ENCODE measurements at regions not wholly inside any gene's neighbourhood (a gene's known extent, or its start where the extent isn't known, plus 50 kb on each side); places are given as distances from the start of the nearest gene placed in this dataset.

- H3K79me2 ChIP-seq (ENCODE audit: low read depth): no peaks in the 10 kb centered on the region
- H3K4me1 ChIP-seq: no peaks in the 10 kb centered on the region
- no peaks in the 10 kb centered on the region for H3K9me3 ChIP-seq (ENCODE audit: low read depth)
- no peak overlapping the region for H2AFZ ChIP-seq (replicated peaks)
- no peak for DNase-seq (ENCODE audit: low spot score)
- H3K4me2 ChIP-seq: no peak overlapping the region
- no peak overlapping the region for H3K27ac ChIP-seq
- H3F3A ChIP-seq (ENCODE audit: low read depth): no peaks in the 10 kb centered on the region
- no peaks in the 10 kb centered on the region for H3K9me3 Mint-ChIP-seq
- H3K27me3 ChIP-seq: no peaks in the 10 kb centered on the region
- H3K4me3 Mint-ChIP-seq: no peak overlapping the region
- H3K9ac ChIP-seq: no peak overlapping the region
- H4K20me1 ChIP-seq (ENCODE audit: low read depth): no peaks in the 10 kb centered on the region
- no peaks in the 10 kb centered on the region for H3K4me1 Mint-ChIP-seq
- no peaks in the 10 kb centered on the region for H3K36me3 ChIP-seq
- H3K27ac Mint-ChIP-seq: no peak overlapping the region
- H3K4me3 ChIP-seq: no peak overlapping the region
- no peak for TF ChIP-seq EZH2 (IDR thresholded peaks at IDR 0.05)
- TF ChIP-seq EZH2phosphoT487 (IDR thresholded peaks at IDR 0.05): no peak
- TF ChIP-seq CTCF (IDR thresholded peaks at IDR 0.05): no peak
- H3K27me3 Mint-ChIP-seq (ENCODE audit: insufficient read depth, low read depth): peaks cover 5% of the 10 kb centered on the region
- H3K36me3 Mint-ChIP-seq: no peaks in the 10 kb centered on the region
Observed at GRCh38 chr12:42924482-42924881, 334.9 kb upstream of the PRICKLE1 start.

GRCh38 chr12:42923583-42923982 is 334.0 kb upstream of the PRICKLE1 start:
- Histone ChIP-seq H3K79me2 (ENCODE audit: low read depth) (no peaks in the 10 kb centered on the region), H3K9me3 (ENCODE audit: low read depth) (no peaks in the 10 kb centered on the region), H3K27me3 (no peaks in the 10 kb centered on the region), H2AFZ (replicated peaks) (no peak overlapping the region), H3K4me1 (no peaks in the 10 kb centered on the region), H3K36me3 (no peaks in the 10 kb centered on the region), H3K4me2 (no peak overlapping the region), H3F3A (ENCODE audit: low read depth) (no peaks in the 10 kb centered on the region), H3K4me3 (no peak overlapping the region), H3K27ac (no peak overlapping the region), H4K20me1 (ENCODE audit: low read depth) (no peaks in the 10 kb centered on the region), H3K9ac (no peak overlapping the region)
- Mint-ChIP-seq H3K4me1 (no peaks in the 10 kb centered on the region), H3K36me3 (no peaks in the 10 kb centered on the region), H3K27me3 (ENCODE audit: insufficient read depth, low read depth) (peaks cover 5% of the 10 kb centered on the region), H3K27ac (no peak overlapping the region), H3K9me3 (no peaks in the 10 kb centered on the region), H3K4me3 (no peak overlapping the region)
- DNase-seq (ENCODE audit: low spot score): no peak
- TF ChIP-seq EZH2 (IDR thresholded peaks at IDR 0.05): no peak
- no peak for TF ChIP-seq CTCF (IDR thresholded peaks at IDR 0.05)
- TF ChIP-seq EZH2phosphoT487 (IDR thresholded peaks at IDR 0.05): no peak

GRCh38 chr12:42923156-42923555 is 333.6 kb upstream of the PRICKLE1 start:
- no peak for DNase-seq (ENCODE audit: low spot score)
- H2AFZ ChIP-seq (replicated peaks): no peak overlapping the region
- H3K9me3 Mint-ChIP-seq: no peaks in the 10 kb centered on the region

GRCh38 chr12:42922505-42922850 is 332.9 kb upstream of the PRICKLE1 start:
- H3K9ac ChIP-seq: no peak overlapping the region
- H3K4me3 Mint-ChIP-seq: no peak overlapping the region

More at GRCh38 chr12:42923156-42923555, 333.6 kb upstream of the PRICKLE1 start:
- Histone ChIP-seq H3K27ac (no peak overlapping the region), H3K79me2 (ENCODE audit: low read depth) (no peaks in the 10 kb centered on the region), H3F3A (ENCODE audit: low read depth) (no peaks in the 10 kb centered on the region), H3K4me1 (no peaks in the 10 kb centered on the region), H3K9ac (no peak overlapping the region), H3K36me3 (no peaks in the 10 kb centered on the region), H3K4me3 (no peak overlapping the region), H3K4me2 (no peak overlapping the region), H3K9me3 (ENCODE audit: low read depth) (no peaks in the 10 kb centered on the region), H3K27me3 (no peaks in the 10 kb centered on the region), H4K20me1 (ENCODE audit: low read depth) (no peaks in the 10 kb centered on the region)
- H3K4me3 Mint-ChIP-seq: no peak overlapping the region
- no peak for TF ChIP-seq EZH2phosphoT487 (IDR thresholded peaks at IDR 0.05)
- peaks cover 5% of the 10 kb centered on the region for H3K27me3 Mint-ChIP-seq (ENCODE audit: insufficient read depth, low read depth)
- H3K4me1 Mint-ChIP-seq: no peaks in the 10 kb centered on the region
- H3K27ac Mint-ChIP-seq: no peak overlapping the region
- no peaks in the 10 kb centered on the region for H3K36me3 Mint-ChIP-seq

More at GRCh38 chr12:42922505-42922850, 332.9 kb upstream of the PRICKLE1 start:
- H3K4me1 ChIP-seq: no peaks in the 10 kb centered on the region
- no peak for DNase-seq (ENCODE audit: low spot score)
- no peak overlapping the region for H2AFZ ChIP-seq (replicated peaks)
- no peaks in the 10 kb centered on the region for H3K27me3 ChIP-seq
- H4K20me1 ChIP-seq (ENCODE audit: low read depth): no peaks in the 10 kb centered on the region
- no peak overlapping the region for H3K4me3 ChIP-seq
- no peaks in the 10 kb centered on the region for H3K36me3 Mint-ChIP-seq
- peaks cover 5% of the 10 kb centered on the region for H3K27me3 Mint-ChIP-seq (ENCODE audit: insufficient read depth, low read depth)
- H3K9me3 Mint-ChIP-seq: no peaks in the 10 kb centered on the region
- H3K9me3 ChIP-seq (ENCODE audit: low read depth): no peaks in the 10 kb centered on the region
- no peaks in the 10 kb centered on the region for H3K79me2 ChIP-seq (ENCODE audit: low read depth)
- H3K27ac ChIP-seq: no peak overlapping the region
- no peak overlapping the region for H3K27ac Mint-ChIP-seq
- no peaks in the 10 kb centered on the region for H3K4me1 Mint-ChIP-seq
- H3F3A ChIP-seq (ENCODE audit: low read depth): no peaks in the 10 kb centered on the region
- TF ChIP-seq EZH2 (IDR thresholded peaks at IDR 0.05) (no peak), CTCF (IDR thresholded peaks at IDR 0.05) (no peak)
- no peaks in the 10 kb centered on the region for H3K36me3 ChIP-seq
- H3K4me2 ChIP-seq: no peak overlapping the region
